NCI-H1105 (cell line): ENCODE measurements at regions not wholly inside any gene's neighbourhood (a gene's known extent, or its start where the extent isn't known, plus 50 kb on each side); places are given as distances from the start of the nearest gene placed in this dataset.

Source experiments
- DNase-seq: peaks from one replicate; lab custom pipeline; 2025; lab: John Stamatoyannopoulos, UW

DNA sequence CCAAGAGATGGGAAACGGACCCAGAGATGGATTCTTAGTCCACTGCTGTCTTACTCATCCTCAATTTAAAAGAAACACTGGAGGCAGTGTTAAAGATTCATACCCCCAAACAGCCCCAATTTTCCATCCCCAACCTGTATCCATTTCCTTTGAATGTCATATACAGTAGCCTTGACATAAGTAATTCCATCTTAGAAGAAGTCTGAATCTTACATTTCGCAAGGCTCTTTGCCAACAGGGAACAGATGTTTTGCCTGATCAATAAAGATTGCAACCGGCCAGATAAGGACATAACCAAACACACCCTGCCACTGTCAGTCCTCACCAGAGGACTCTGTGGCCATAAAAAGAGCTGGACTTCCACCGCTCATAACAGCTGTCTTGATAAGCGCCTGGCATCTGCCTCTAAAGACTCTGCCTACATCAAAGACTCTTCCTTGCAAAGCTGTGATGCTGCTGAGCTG is 59.0 kb upstream of the MED9 start:
- DNase-seq, result no peak

DNA sequence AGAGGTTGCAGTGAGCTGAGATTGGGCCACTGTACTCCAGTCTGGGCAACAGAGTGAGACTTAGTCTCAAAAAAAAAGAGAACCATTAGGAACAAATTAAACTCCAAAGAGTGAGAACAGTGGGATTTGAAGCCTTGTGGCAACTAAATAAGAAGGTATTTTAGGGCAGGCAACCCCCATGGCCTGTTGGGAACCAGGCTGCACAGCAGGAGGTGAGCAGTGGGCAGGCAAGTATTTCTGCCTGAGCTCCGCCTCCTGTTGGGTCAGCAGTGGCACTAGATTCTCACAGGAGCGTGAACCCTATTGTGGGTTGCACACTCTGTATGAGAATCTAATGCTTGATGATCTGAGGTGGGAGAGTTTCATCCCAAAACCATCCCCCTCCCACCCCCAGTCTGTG is 57.6 kb upstream of the MED9 start:
- DNase-seq, result no peak

DNA sequence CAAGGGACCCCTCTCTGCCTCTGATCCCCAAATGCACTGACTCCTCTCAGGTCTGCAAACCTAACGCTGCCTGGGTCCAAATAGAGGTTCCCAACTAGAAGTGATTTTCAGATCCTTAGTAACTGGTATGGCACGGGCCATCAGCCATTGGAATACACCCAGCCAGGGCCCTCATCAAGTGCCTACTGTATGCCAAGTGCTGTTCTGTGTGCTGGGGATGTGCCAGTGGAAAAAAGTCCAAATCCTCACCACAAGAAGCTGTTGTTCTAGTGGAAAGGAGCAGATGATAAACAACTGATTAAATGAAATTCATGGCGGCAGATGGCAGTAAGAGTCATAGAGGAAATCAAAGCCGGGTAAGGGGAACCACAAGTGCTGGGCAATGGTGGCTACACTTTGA is 57.2 kb upstream of the MED9 start:
- DNase-seq, result no peak

DNA sequence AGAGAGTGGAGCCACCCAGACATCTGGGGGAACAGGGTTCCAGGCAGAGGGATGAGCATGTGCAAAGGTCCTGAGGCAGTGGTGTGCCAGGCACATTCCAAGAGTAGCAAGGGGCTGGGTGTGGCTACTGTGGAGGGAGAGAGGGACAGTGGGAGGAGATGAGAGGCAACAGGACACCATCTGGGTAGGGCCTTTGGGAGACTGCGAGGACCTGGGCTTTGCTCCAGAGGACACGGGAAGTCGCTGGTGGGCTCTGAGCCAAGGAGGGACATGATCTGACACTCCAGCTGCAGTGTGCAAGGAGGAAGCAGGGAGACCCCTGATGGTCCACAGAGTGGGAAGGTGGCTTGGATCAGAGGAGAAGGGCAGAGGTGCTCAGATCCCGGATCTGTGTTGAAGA is 56.7 kb upstream of the MED9 start:
- no peak for DNase-seq

DNA sequence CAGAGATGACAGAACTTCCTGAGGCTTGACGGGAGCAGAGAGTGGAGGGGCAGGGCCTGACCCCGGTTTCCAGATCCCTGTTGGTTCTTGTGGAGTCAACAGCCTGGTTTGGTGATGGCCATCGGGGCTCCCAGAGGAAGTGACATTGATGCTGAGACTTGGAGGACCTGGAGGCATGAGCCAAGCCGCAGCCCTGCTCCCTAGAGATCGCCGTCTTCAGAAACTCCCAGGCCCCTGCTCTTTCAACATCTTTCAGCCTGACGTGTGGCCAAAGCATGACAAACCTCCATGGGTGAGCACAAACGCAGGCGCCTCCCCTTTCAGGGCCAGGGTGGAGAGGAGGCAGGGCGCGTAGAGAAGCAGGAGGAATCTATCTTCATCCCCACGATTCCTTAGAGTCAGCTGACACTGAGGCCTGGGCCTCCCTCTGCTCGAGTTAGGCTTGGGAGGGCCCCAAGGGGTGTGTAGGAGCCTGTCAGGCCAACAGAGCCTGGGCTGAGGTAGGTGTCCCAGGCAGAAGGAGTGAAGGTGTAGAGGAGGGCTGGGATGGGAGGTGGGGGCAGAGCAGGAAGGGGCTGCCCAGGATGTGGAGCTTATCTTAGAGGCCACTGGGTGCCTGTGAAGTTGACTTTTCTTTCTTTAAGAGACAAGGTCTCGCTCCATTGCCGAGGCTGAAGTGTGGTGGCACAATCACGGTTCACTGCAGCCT is 56.1 kb upstream of the MED9 start:
- DNase-seq, result no peak

DNA sequence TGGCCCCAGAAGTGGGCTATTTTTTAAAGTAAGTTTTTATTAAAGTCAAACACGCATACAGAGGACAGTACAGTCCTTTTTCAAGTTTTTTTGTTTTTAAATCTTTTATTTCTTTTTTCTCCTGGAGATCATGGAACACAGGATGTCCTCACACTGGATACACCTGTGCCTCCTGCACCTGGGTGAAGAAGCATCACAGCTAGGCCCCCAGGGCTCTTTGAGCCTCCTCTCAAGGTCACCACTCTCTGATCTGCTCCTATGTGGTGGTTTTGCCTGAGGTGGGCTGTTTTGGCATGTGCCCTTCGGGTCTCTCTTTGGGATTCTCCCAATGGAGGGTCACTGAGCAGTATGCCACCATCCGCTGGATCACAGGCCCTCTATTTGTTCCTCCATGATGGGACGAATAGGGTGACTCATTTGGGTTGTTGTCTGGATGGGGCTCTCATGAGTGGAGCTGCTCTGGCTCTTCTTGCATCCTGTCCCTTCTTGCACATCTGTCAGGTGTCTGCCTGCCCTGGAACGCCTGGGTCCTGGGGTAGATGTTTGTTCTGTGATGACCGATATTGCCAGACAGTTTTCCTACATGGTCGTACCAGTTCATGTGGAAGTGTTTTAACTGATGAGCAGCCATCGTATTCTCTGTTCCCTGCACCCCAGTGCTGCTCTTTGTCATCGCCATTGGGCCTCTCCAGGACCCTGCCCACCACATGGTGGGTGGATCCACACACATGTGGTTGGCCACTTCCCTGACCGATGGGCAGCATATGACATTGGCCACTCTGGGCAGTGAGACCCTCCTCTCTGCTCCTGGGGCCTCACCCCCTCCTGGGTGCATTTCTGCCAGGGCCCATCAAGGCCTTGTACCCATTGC is 55.2 kb upstream of the MED9 start:
- DNase-seq, result no peak

DNA sequence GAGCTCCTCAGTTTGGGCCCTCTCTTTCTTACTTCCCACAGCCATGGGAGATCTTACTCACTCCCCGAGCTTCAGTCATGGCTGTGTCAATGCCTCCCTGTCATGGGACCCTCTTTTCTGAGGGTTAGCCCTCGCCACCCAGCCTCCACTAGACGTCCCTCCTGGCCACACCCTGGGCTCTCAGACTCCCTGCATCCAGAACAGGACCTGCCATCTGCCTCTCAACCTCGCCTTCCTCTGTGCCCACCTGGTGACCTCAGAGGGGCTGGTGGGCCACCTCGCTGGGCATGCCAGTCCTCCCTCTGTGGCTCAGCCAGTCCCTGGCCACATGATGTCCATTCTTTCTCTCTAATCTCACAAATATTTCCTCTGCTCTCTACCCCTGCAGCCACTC is 54.6 kb upstream of the MED9 start:
- DNase-seq, result no peak

DNA sequence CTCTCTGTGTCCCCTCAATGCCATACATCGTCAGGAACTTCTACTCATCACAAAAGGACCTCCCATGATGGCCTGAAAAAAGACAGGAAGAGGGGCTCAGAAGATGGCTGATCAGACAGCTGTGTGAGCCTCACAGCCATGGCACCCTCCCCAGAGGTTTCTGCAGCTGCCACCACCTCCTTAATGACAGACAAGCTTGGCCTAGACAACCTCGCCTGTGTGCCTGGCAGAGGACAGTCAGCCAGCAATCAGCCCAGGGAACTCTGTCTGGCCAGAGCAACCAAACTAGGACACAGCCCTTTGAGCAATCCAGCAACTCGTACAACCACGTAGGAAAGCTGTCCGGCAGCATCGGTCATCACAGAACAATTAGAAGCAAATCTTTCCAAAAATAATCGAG is 54.2 kb upstream of the MED9 start:
- no peak for DNase-seq

DNA sequence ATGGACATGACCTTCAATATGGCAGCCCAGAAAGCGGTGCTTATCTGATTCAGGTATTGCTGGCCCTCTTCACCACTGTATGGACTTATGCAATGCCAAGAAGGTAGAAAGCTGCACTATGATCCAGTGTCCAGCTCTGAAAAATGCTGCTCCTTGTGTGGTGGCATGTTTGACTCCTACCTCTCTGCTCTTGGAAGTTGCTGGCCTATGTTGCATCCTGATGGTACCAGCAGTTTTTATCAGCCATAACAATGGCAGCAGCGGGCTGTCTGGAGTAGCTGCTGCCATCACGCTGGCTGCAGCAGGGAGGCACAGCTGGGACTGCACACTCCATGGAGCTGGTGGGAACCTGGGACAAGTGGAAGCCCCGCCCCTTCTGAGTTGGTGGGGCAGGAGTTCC is 53.1 kb upstream of the MED9 start:
- DNase-seq, result no peak

DNA sequence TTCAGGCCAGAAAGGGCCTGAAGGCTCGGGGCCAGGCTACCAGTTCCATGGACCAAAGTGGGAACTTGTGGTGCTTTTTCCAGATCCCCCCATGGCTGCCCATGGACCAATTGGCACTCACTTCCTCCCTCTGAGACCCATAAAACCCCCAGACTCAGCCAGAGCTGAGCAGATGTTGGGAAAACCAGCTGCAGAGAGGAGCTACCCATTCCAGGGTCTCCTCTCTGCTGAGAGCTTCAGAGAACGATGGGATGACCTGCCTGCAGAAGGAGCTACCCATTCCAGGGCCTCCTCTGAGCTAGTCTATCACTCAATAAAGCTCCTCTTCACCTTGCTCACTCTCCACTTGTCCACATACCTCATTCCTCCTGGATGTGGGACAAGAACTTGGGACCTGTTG is 52.2 kb upstream of the MED9 start:
- no peak for DNase-seq

DNA sequence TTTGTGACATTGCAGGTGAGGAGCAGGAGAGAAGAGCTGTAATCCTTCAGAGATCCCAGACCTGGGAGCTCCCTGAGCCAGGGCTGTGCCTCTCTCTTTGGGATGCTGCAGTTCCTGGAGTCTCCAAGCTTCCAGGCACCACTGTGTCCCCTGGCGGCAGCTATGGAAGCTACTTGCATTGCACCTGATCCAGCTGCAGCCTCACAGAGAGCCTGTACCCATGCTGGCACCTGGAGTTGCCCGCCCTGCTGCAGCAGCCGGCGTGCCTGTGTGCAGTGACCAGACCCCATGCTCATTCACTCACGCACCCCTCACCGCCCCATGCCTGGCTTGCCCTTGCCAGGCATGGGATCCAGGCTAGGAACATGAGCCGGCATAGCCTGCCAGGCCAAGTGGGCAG is 51.8 kb upstream of the MED9 start:
- no peak for DNase-seq

DNA sequence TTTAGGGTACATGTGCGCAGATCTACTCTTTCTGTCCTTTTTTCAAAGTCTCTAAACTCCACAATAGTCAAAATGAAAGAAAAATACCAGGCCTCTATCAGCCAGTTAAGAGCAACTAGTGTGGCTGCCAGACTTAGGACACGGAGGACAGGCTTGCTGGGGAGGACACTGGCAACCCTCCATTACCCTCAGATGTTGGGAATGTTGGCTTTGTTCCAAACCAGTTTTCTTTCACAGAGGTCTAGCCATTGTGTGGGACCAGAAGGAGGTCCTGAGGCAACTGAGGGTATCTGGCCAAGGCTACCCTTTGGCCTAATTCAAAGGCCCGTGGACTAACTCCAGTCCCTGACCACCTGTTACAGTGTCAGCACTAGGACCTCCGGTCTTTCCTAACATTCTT is 51.2 kb upstream of the MED9 start:
- DNase-seq, result no peak

DNA sequence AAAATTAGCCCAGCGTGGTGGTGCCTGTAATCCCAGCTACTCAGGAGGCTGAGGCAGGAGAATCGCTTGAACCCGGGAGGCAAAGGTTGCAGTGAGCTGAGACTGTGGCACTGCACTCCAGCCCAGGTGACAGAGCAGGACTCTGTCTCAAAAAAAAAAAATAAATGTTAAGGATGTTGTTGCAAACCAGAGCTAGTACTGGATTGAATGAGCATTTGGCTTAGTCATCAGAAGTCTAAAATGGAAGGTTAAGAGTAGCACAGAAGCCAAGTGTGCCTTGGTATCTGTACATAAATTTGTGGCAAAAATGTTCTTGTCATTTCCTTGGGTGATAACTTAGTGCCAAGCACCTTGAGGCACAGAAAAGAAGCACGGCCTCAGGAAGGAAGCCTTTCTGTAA is 50.6 kb upstream of the MED9 start:
- no peak for DNase-seq
